PC-3 (cell line): ENCODE measurements at regions not wholly inside any gene's neighbourhood (a gene's known extent, or its start where the extent isn't known, plus 50 kb on each side); places are given as distances from the start of the nearest gene placed in this dataset.

ENCODE experiments used
- ATAC-seq: fragments of 200-7000 bp; cut with Tn5 transposase; 2 replicates; pipeline ENCODE4 v1.9.1; 2020; ENCODE audit warnings: mild to moderate bottlenecking, moderate library complexity
- BruUV-seq: library from RNA; stranded (reverse); fragments of 400-500 nt; replicated peaks from 2 replicates; lab custom pipeline; 2021; lab: Mats Ljungman, UMichigan
- CTCF ChIA-PET: fragments of 300-600 bp; sonication (Branson Sonifier 250); formaldehyde crosslinking; loops from one replicate; lab custom pipeline; 2022; ENCODE audit warnings: antibody characterized with exemption; lab: Charles Lee
- POLR2A ChIA-PET: fragments of 300-600 bp; sonication (Branson Sonifier 250); formaldehyde crosslinking; loops from one replicate; lab custom pipeline; 2022; ENCODE audit warnings: antibody characterized with exemption; ENCODE audit not compliant: unreplicated experiment; lab: Charles Lee
- DNase-seq: peaks from one replicate; pipeline ENCODE4 v3.0.0-alpha.2; 2015
- H2AFZ ChIP-seq: fragments of 300-600 bp; sonication (generic); 2 replicates; pipeline ENCODE4 v1.6.0; 2016; ENCODE audit warnings: antibody characterized with exemption, low read length
- H3F3A ChIP-seq: fragments of 300-600 bp; sonication (generic); one replicate; pipeline ENCODE4 v1.6.0; 2017; ENCODE audit warnings: antibody characterized with exemption, low read length, control low read depth, mild to moderate bottlenecking; ENCODE audit not compliant: unreplicated experiment
- H3K27ac ChIP-seq: fragments of 300-600 bp; sonication (generic); 2 replicates; pipeline ENCODE4 v1.5.1; 2016; ENCODE audit warnings: mild to moderate bottlenecking, low read length
- H3K27me3 ChIP-seq: fragments of 300-600 bp; sonication (generic); 2 replicates; pipeline ENCODE4 v1.6.1; 2016; ENCODE audit warnings: low read length, mixed read lengths
- H3K36me3 ChIP-seq: fragments of 300-600 bp; sonication (generic); 2 replicates; pipeline ENCODE4 v1.6.1; 2016; ENCODE audit warnings: low read depth, mixed run types, low read length, mixed read lengths
- H3K4me1 ChIP-seq: fragments of 300-600 bp; sonication (generic); 2 replicates; pipeline ENCODE4 v1.5.1; 2016; ENCODE audit warnings: low read length; ENCODE audit not compliant: insufficient read depth
- H3K4me2 ChIP-seq: fragments of 300-600 bp; sonication (generic); 2 replicates; pipeline ENCODE4 v1.6.0; 2016; ENCODE audit warnings: low read length
- H3K4me3 ChIP-seq: fragments of 300-600 bp; sonication (generic); 2 replicates; pipeline ENCODE4 v1.5.1; 2016; ENCODE audit warnings: mild to moderate bottlenecking, low read length, mixed read lengths
- H3K79me2 ChIP-seq: fragments of 300-600 bp; sonication (generic); 2 replicates; pipeline ENCODE4 v1.6.1; 2017; ENCODE audit warnings: low read length, mixed read lengths
- H3K9ac ChIP-seq: fragments of 300-600 bp; sonication (generic); 2 replicates; pipeline ENCODE4 v1.6.0; 2016; ENCODE audit warnings: mild to moderate bottlenecking, low read length
- H3K9me2 ChIP-seq: fragments of 300-600 bp; sonication (generic); replicated peaks from 2 replicates; pipeline ENCODE4 v1.6.1; 2016; ENCODE audit warnings: mixed run types, low read length, mixed read lengths
- H3K9me3 ChIP-seq: fragments of 300-600 bp; sonication (generic); 2 replicates; pipeline ENCODE4 v1.6.1; 2016; ENCODE audit warnings: low read length, mixed read lengths
- H4K20me1 ChIP-seq: fragments of 300-600 bp; sonication (generic); 2 replicates; pipeline ENCODE4 v1.6.1; 2016; ENCODE audit warnings: low read length, mixed read lengths
- EZH2 ChIP-seq: fragments of 300-600 bp; sonication (generic); IDR thresholded peaks from one replicate; pipeline ENCODE4 v1.6.1; 2017; ENCODE audit warnings: antibody characterized with exemption, mild to moderate bottlenecking, low read length; ENCODE audit not compliant: unreplicated experiment
- EZH2phosphoT487 ChIP-seq: fragments of 300-600 bp; sonication (generic); IDR thresholded peaks from 2 replicates; pipeline ENCODE4 v1.6.1; 2018; ENCODE audit warnings: mild to moderate bottlenecking, antibody characterized with exemption, low read length, borderline replicate concordance
- intact Hi-C: fragments of 100-400 bp; cut with micrococcal nuclease; formaldehyde crosslinking; loops from 2 replicates; pipeline ENCODE4 v1.9.0; 2023
- TF ChIP-seq, protein P1 (sequence below): fragments of 300-600 bp; sonication (generic); conservative IDR thresholded peaks from 2 replicates; pipeline ENCODE4 v1.5.1; 2017; ENCODE audit warnings: antibody characterized with exemption, low read depth, mild to moderate bottlenecking, low read length

DNA sequence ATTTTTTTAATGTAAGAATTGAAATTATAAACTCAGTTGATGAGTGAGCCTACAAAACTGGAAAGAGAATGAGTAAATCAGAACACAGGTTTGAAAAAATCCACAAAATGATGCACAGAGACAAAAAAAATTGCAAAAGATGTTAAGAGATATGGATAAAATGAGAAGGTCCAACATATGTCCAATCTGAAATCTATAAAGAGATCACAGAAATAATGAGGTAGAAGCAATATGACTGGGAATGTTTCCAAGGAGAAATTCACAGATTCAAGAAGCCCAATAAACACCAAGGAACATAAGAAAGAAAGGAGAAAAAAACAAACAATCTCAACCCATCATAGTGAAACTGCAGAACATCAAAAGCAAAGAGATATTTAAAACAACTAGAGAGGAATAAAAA lies 288.4 kb upstream of the SLC30A5 start:
- ChIA-PET CTCF (no interaction called here), POLR2A (no interaction called here)
- no peaks in the 10 kb centered on the region for H3K79me2 ChIP-seq
- no peaks in the 10 kb centered on the region for H3K27me3 ChIP-seq
- H3K9ac ChIP-seq = no peak overlapping the region
- H3K9me2 ChIP-seq = no peaks in the 10 kb centered on the region
- TF ChIP-seq EZH2 = no peak
- TF ChIP-seq, protein P1, sequence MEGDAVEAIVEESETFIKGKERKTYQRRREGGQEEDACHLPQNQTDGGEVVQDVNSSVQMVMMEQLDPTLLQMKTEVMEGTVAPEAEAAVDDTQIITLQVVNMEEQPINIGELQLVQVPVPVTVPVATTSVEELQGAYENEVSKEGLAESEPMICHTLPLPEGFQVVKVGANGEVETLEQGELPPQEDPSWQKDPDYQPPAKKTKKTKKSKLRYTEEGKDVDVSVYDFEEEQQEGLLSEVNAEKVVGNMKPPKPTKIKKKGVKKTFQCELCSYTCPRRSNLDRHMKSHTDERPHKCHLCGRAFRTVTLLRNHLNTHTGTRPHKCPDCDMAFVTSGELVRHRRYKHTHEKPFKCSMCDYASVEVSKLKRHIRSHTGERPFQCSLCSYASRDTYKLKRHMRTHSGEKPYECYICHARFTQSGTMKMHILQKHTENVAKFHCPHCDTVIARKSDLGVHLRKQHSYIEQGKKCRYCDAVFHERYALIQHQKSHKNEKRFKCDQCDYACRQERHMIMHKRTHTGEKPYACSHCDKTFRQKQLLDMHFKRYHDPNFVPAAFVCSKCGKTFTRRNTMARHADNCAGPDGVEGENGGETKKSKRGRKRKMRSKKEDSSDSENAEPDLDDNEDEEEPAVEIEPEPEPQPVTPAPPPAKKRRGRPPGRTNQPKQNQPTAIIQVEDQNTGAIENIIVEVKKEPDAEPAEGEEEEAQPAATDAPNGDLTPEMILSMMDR = no peak
- no peak for TF ChIP-seq EZH2phosphoT487
- DNase-seq (no peak), ATAC-seq (no peak)
- no peak overlapping the region for H3K4me3 ChIP-seq
- no TSS peak for BruUV-seq
- no peak overlapping the region for H3K4me2 ChIP-seq
- no peaks in the 10 kb centered on the region for H3K36me3 ChIP-seq
- no peaks in the 10 kb centered on the region for H4K20me1 ChIP-seq
- no peaks in the 10 kb centered on the region for H3F3A ChIP-seq
- no peak overlapping the region for H2AFZ ChIP-seq
- H3K27ac ChIP-seq = no peak overlapping the region
- no peaks in the 10 kb centered on the region for H3K9me3 ChIP-seq
- H3K4me1 ChIP-seq = no peaks in the 10 kb centered on the region
- intact Hi-C loops = no loop called here

- Histone ChIP-seq H3K36me3 (no peaks in the 10 kb centered on the region), H3K9me3 (no peaks in the 10 kb centered on the region), H3K4me3 (no peak overlapping the region), H3K27ac (no peak overlapping the region), H3K9me2 (no peaks in the 10 kb centered on the region), H4K20me1 (no peaks in the 10 kb centered on the region), H3F3A (no peaks in the 10 kb centered on the region), H3K9ac (no peak overlapping the region), H2AFZ (no peak overlapping the region), H3K27me3 (no peaks in the 10 kb centered on the region), H3K79me2 (no peaks in the 10 kb centered on the region), H3K4me1 (no peaks in the 10 kb centered on the region), H3K4me2 (no peak overlapping the region)
- no TSS peak for BruUV-seq
- POLR2A ChIA-PET = no interaction called here
- DNase-seq = no peak
- TF ChIP-seq EZH2phosphoT487 = no peak
- TF ChIP-seq EZH2 = no peak
- TF ChIP-seq, protein P1 = no peak
- no peak for ATAC-seq
- CTCF ChIA-PET = no interaction called here
- intact Hi-C loops = no loop called here
Measured at GRCh38 chr5:68817632-68818031, 276.2 kb upstream of the SLC30A5 start.

- ATAC-seq (no peak), DNase-seq (no peak)
- Histone ChIP-seq H3F3A (no peaks in the 10 kb centered on the region), H3K79me2 (no peaks in the 10 kb centered on the region), H3K9me3 (no peaks in the 10 kb centered on the region), H3K4me2 (no peak overlapping the region), H3K4me3 (no peak overlapping the region), H3K4me1 (no peaks in the 10 kb centered on the region), H3K9me2 (no peaks in the 10 kb centered on the region), H3K27me3 (no peaks in the 10 kb centered on the region), H3K9ac (no peak overlapping the region), H4K20me1 (no peaks in the 10 kb centered on the region), H3K36me3 (no peaks in the 10 kb centered on the region), H3K27ac (no peak overlapping the region), H2AFZ (no peak overlapping the region)
- no TSS peak for BruUV-seq
- TF ChIP-seq EZH2 (no peak), EZH2phosphoT487 (no peak)
- TF ChIP-seq, protein P1 = no peak
- POLR2A ChIA-PET = no interaction called here
- CTCF ChIA-PET = no interaction called here
- intact Hi-C loops = no loop called here
Measured at GRCh38 chr5:68818057-68818695, 275.6 kb upstream of the SLC30A5 start.
